A549 (cell line): ENCODE measurements at regions not wholly inside any gene's neighbourhood (a gene's known extent, or its start where the extent isn't known, plus 50 kb on each side); places are given as distances from the start of the nearest gene placed in this dataset.
"Not testable (repeated sequence)": the region's sequence is repeated elsewhere in the genome, so short reads cannot be mapped to it uniquely, and the experiment has no call there.

ENCODE experiments used
- ATAC-seq, 2 experiments: fragments of 200-7000 bp in 1 of 2; fragments of >200 bp in 1 of 2; cut with Nextera tagmentation in 1 of 2; cut with Tn5 transposase in 1 of 2; 3 replicates each; pipeline versions ENCODE4 v1.8.0 to v1.9.1; 2018 to 2020; ENCODE audit warnings: mild to moderate bottlenecking in 1 of 2, moderate library complexity in 1 of 2
- CTCF ChIA-PET: fragments of 300-600 bp; sonication (Branson Sonifier 250); formaldehyde crosslinking; extraction: SDS; loops from one replicate; lab custom pipeline; 2021; ENCODE audit warnings: antibody characterized with exemption, inconsistent platforms; lab: Yijun Ruan, JAX
- POLR2A ChIA-PET: fragments of 350-600 bp; formaldehyde crosslinking; extraction: SDS; loops from one replicate; lab custom pipeline; 2021; ENCODE audit warnings: antibody characterized with exemption, inconsistent platforms; lab: Yijun Ruan, JAX
- DNase-seq, 2 experiments: peaks; one replicate each; pipeline versions ENCODE4 v3.0.0 to v3.0.0-alpha.2; 2011 to 2016; ENCODE audit warnings: low read depth in 1 of 2, low spot score in 1 of 2
- FAIRE-seq: peaks from 2 replicates; lab custom pipeline; 2011; peaks lifted over from hg19 to GRCh38; lab: Jason Lieb, UNC
- H3K27ac ChIP-seq, 2 experiments: fragments of >200 bp; sonication (Bioruptor Twin); formaldehyde crosslinking; 3 replicates each; pipeline ENCODE4 v1.5.1; 2016 to 2017
- H3K4me1 ChIP-seq: fragments of >200 bp; sonication (Bioruptor Twin); formaldehyde crosslinking; 3 replicates; pipeline ENCODE4 v1.6.1; 2016
- H3K4me2 ChIP-seq: fragments of >200 bp; sonication (Bioruptor Twin); formaldehyde crosslinking; 3 replicates; pipeline ENCODE4 v1.6.1; 2016
- H3K4me3 ChIP-seq: fragments of >200 bp; sonication (Bioruptor Twin); formaldehyde crosslinking; 3 replicates; pipeline ENCODE4 v1.5.1; 2016
- H3K9me3 ChIP-seq: fragments of >200 bp; sonication (Bioruptor Twin); formaldehyde crosslinking; 3 replicates; pipeline ENCODE4 v1.6.1; 2016
- BHLHE40 ChIP-seq: IDR thresholded peaks from 2 replicates; pipeline ENCODE4 v1.6.1; 2012; ENCODE audit warnings: low read depth, low read length, inconsistent platforms
- CBX2 ChIP-seq: fragments of 200-600 bp; sonication (generic); IDR thresholded peaks from 2 replicates; pipeline ENCODE4 v1.6.1; 2016; ENCODE audit warnings: low read depth, mild to moderate bottlenecking, borderline replicate concordance
- CBX8 ChIP-seq: fragments of 200-600 bp; sonication (generic); IDR thresholded peaks from 2 replicates; pipeline ENCODE4 v1.6.1; 2016
- CHD4 ChIP-seq: fragments of 200-600 bp; sonication (generic); IDR thresholded peaks from 2 replicates; pipeline ENCODE4 v1.6.1; 2016; ENCODE audit warnings: antibody characterized with exemption, mild to moderate bottlenecking, borderline replicate concordance
- FOSL2 ChIP-seq, 2 experiments: fragments of 450-650 bp in 1 of 2; fragments of >200 bp in 1 of 2; sonication (Bioruptor Twin) in 1 of 2; formaldehyde crosslinking; IDR thresholded peaks; 2 replicates each; pipeline versions ENCODE4 v1.5.0 to v1.6.1; 2016 to 2020; ENCODE audit warnings: mild to moderate bottlenecking in 1 of 2, moderate library complexity in 1 of 2
- HDAC2 ChIP-seq: fragments of 200-600 bp; sonication (generic); IDR thresholded peaks from 2 replicates; pipeline ENCODE4 v1.6.1; 2016
- HOXA7 ChIP-seq: fragments of 250-450 bp; sonication (Bioruptor Pico); IDR thresholded peaks from 2 replicates; pipeline ENCODE4 v1.5.0; 2020; ENCODE audit warnings: mild to moderate bottlenecking, moderate library complexity
- JUNB ChIP-seq: fragments of >200 bp; sonication (Bioruptor Twin); formaldehyde crosslinking; IDR thresholded peaks from 2 replicates; pipeline ENCODE4 v1.6.1; 2016
- KDM5A ChIP-seq: fragments of 200-600 bp; sonication (generic); IDR thresholded peaks from 2 replicates; pipeline ENCODE4 v1.6.1; 2016; ENCODE audit warnings: antibody characterized with exemption, mild to moderate bottlenecking
- MAFK ChIP-seq: fragments of 450-650 bp; IDR thresholded peaks from 2 replicates; pipeline ENCODE4 v1.6.1; 2014; ENCODE audit not compliant: partially characterized antibody
- MAZ ChIP-seq: fragments of 150-350 bp; IDR thresholded peaks from 2 replicates; pipeline ENCODE4 v1.6.1; 2014; ENCODE audit warnings: antibody characterized with exemption, low read depth, low read length, borderline replicate concordance
- PHF8 ChIP-seq: fragments of 200-600 bp; sonication (generic); IDR thresholded peaks from 2 replicates; pipeline ENCODE4 v1.6.1; 2016; ENCODE audit warnings: low read depth, mild to moderate bottlenecking, antibody characterized with exemption, moderate library complexity, borderline replicate concordance
- POLR2A ChIP-seq: IDR thresholded peaks from 2 replicates; pipeline ENCODE4 v1.6.1; 2012; ENCODE audit warnings: mild to moderate bottlenecking, low read length
- RARB ChIP-seq: fragments of 250-450 bp; sonication (Bioruptor Pico); IDR thresholded peaks from 2 replicates; pipeline ENCODE4 v1.8.0; 2021; ENCODE audit warnings: mild to moderate bottlenecking, moderate library complexity
- SMC3 ChIP-seq: fragments of >200 bp; sonication (Bioruptor Twin); formaldehyde crosslinking; IDR thresholded peaks from 3 replicates; pipeline ENCODE4 v1.6.1; 2018; ENCODE audit warnings: inconsistent platforms
- TFCP2L1 ChIP-seq: fragments of 250-450 bp; sonication (Bioruptor Pico); IDR thresholded peaks from 2 replicates; pipeline ENCODE4 v1.5.0; 2021; ENCODE audit warnings: mild to moderate bottlenecking
- ZC3H11A ChIP-seq: fragments of 450-650 bp; IDR thresholded peaks from 2 replicates; pipeline ENCODE4 v1.6.1; 2014; ENCODE audit warnings: antibody characterized with exemption, mild to moderate bottlenecking
- WGBS: methylation state at CpG from one replicate; pipeline ENCODE4 v1.1.6; 2017; ENCODE audit errors: missing lambda C conversion rate; 5-methylcytosine and 5-hydroxymethylcytosine counted together
- TF ChIP-seq, protein P1 (sequence below): IDR thresholded peaks from 2 replicates; pipeline ENCODE4 v1.6.1; 2012
- TF ChIP-seq, protein P2 (sequence below): fragments of >200 bp; sonication (Bioruptor Twin); formaldehyde crosslinking; IDR thresholded peaks from 2 replicates; pipeline ENCODE4 v1.6.1; 2016
- TF ChIP-seq, protein P3 (sequence below): IDR thresholded peaks from 2 replicates; pipeline ENCODE4 v1.6.1; 2012
- TF ChIP-seq, protein P4 (sequence below): fragments of >200 bp; sonication (Bioruptor Twin); formaldehyde crosslinking; IDR thresholded peaks from 3 replicates; pipeline ENCODE4 v1.5.1; 2016

DNA sequence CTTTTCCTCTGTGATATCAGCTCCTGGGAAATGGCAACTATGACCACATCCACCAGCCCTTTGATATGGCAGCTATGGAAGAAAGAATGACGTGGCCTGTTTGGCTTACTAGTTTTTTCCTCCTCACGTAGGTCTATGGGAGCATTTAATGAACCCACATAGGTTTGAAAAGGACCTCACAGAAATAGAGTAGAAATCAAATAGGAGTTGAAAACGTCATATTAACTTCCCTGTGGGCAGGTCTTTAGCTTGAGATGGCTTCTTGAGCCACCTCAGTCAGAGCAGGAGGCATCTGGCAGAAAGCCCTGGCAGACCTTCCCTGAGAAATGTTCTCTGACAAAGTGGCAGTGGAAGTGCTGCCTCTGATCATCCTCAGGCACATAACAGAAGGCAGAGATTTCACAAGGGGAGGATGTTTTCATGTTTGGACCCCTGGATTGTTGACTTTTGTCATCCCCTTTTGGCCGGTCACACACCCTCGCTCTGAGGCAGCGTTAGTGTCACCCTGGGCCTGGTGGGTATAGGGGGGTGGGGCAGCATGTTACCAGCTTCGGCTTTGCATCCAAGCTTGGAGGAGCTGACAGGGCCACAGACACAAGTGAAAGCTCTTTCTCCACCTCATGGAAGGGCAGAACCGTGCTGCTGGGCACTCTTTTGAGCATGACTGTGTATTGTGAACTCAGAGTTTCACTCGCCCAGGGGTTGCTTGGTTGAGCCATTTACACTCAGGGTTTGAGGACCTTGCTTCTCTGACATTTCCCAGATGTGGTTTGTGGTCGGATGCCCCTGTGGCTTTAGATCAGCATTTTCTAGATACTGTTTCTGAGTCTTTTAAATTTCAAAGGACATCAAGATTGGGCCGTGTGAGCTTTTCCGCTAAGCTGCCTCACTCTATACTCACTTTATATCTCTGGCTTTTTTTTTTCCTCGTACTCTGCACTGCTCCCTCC lies 184.2 kb downstream of the STK31 start:
- WGBS: 67% methylated on average over 12 of the region's 13 CpGs
- H3K9me3 ChIP-seq: no peaks in the 10 kb centered on the region
- no peak overlapping the region for H3K4me2 ChIP-seq
- DNase-seq (no peak), ATAC-seq (no peak), FAIRE-seq (no peak)
- TF ChIP-seq TFCP2L1 (CRISPR knock-in tag) (no peak), KDM5A (no peak), CBX2 (no peak), JUNB (no peak)
- TF ChIP-seq, protein P1, sequence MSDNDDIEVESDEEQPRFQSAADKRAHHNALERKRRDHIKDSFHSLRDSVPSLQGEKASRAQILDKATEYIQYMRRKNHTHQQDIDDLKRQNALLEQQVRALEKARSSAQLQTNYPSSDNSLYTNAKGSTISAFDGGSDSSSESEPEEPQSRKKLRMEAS: no peak
- CTCF ChIA-PET: interaction anchor here (0.9 to 1.0 kb wide), 2 partner anchors 10 to 31 kb away, joined by 3 to 4 read pairs; no protein-coding TSS in a partner anchor
- no peak overlapping the region for H3K27ac ChIP-seq
- no peak overlapping the region for H3K4me3 ChIP-seq
- POLR2A ChIA-PET: no interaction called here
- H3K4me1 ChIP-seq: peaks cover 9% of the 10 kb centered on the region; the same call in 1 of the 3 replicates

DNA sequence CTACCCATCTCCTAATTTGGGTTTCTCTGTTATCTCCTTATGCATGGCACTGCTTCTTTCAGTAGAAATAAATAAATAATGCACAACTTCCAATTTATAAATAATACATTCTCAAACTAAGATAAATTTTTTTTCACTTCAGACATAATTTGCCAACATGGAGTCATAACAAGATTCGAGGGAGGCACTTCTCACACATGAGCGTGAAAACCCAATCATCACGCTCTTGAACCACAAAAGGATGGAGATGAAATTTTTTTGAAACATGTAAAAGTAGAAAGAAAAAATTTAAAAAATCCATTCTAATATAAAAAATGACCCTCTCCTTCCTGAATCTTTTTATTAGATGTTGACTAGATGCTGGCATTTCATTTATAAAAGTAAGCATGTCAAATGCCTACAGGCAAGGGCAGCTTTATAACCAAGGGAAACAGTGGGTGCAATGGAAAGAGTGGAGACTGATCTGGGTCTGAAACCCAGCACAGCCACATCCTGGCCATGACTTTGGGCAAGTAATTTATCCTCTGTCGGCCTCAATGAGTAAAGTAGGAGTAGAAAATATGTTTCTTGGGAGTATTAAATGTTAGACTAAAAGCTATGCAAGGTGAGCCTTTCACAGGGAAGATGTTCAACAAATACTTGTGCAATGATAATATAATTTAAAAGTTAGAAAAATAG lies 185.0 kb downstream of the STK31 start:
- Histone ChIP-seq H3K4me2 (peak overlapping the region; percentile 46; the same call in 1 of the 3 replicates), H3K4me3 (no peak overlapping the region), H3K9me3 (no peaks in the 10 kb centered on the region), H3K4me1 (peaks cover 9% of the 10 kb centered on the region; the same call in 1 of the 3 replicates), H3K27ac (peak overlapping the region in 1 of 2 experiments; percentile 21; a peak in 1 of 6 replicates)
- TF ChIP-seq POLR2A: no peak
- TF ChIP-seq, protein P2, sequence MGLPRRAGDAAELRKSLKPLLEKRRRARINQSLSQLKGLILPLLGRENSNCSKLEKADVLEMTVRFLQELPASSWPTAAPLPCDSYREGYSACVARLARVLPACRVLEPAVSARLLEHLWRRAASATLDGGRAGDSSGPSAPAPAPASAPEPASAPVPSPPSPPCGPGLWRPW: no peak
- TF ChIP-seq BHLHE40: no peak
- no peak for FAIRE-seq
- ChIA-PET CTCF (no interaction called here), POLR2A (no interaction called here)
- WGBS: 89% methylated on average over 4 of the region's 4 CpGs
- ATAC-seq: no peak
- no peak for DNase-seq

DNA sequence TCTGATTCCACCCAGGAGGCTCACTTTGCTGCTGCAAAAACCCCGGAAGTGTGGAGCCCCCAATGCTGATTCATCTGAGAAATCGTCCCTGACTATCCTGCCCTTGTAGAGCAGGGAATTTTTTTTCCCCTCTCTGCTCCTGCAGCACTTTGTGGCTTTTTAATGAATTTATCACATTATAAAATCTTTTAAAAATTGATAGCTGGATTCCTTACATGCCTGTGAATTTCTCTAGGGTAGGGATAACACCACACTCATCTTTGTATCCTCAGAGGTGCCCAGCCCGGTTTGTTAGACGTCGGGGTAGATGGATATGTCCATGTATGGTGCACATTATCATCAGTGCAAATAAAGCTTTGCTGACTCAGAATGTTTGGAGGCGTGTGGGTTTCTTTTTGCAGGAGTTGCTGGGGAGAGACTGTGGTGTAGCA lies 185.7 kb downstream of the STK31 start:
- WGBS: 2% methylated on average over 6 of the region's 6 CpGs
- ATAC-seq (peak; percentile 52 to 79; a peak in 3 of 6 replicates), FAIRE-seq (no peak), DNase-seq (peak in 1 of 2 experiments; percentile 48)
- TF ChIP-seq FOSL2 (IDR thresholded peaks at IDR 0.05) (no peak), FOSL2 (CRISPR knock-in tag; IDR thresholded peaks at IDR 0.05) (no peak), MAFK (peak; percentile 62), CHD4 (no peak)
- Histone ChIP-seq H3K4me3 (no peak overlapping the region), H3K27ac (peak overlapping the region in 1 of 2 experiments; percentile 21; a peak in 1 of 6 replicates), H3K9me3 (no peaks in the 10 kb centered on the region), H3K4me1 (peaks cover 9% of the 10 kb centered on the region; the same call in 1 of the 3 replicates), H3K4me2 (peak overlapping the region; percentile 46)
- CTCF ChIA-PET: no interaction called here
- POLR2A ChIA-PET: no interaction called here

DNA sequence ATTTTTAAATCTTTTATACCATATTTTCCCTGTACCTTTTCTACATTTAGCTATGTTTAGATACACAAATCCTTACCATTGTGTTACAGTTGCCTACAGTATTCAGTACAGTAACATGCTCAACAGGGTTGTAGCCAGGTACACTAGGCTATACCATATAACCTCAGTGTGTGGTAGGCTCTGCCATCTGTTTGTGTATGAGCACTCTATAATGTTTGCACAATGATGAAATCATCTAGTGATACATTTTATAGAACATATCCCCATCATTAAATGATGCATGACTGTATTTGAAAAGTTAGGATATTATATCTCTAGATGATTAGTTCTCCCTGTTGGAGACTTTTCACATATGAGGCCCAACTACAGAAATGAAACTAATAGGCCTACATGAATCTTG lies 188.6 kb downstream of the STK31 start:
- no peak for FAIRE-seq
- TF ChIP-seq HOXA7 (no peak), SMC3 (no peak), MAZ (no peak), HDAC2 (no peak), PHF8 (no peak), CBX8 (no peak), CHD4 (no peak), ZC3H11A (no peak), RARB (CRISPR knock-in tag) (no peak), KDM5A (no peak), TFCP2L1 (CRISPR knock-in tag) (no peak)
- TF ChIP-seq, protein P3, sequence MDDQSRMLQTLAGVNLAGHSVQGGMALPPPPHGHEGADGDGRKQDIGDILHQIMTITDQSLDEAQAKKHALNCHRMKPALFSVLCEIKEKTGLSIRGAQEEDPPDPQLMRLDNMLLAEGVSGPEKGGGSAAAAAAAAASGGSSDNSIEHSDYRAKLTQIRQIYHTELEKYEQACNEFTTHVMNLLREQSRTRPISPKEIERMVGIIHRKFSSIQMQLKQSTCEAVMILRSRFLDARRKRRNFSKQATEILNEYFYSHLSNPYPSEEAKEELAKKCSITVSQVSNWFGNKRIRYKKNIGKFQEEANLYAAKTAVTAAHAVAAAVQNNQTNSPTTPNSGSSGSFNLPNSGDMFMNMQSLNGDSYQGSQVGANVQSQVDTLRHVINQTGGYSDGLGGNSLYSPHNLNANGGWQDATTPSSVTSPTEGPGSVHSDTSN: no peak
- TF ChIP-seq, protein P4, sequence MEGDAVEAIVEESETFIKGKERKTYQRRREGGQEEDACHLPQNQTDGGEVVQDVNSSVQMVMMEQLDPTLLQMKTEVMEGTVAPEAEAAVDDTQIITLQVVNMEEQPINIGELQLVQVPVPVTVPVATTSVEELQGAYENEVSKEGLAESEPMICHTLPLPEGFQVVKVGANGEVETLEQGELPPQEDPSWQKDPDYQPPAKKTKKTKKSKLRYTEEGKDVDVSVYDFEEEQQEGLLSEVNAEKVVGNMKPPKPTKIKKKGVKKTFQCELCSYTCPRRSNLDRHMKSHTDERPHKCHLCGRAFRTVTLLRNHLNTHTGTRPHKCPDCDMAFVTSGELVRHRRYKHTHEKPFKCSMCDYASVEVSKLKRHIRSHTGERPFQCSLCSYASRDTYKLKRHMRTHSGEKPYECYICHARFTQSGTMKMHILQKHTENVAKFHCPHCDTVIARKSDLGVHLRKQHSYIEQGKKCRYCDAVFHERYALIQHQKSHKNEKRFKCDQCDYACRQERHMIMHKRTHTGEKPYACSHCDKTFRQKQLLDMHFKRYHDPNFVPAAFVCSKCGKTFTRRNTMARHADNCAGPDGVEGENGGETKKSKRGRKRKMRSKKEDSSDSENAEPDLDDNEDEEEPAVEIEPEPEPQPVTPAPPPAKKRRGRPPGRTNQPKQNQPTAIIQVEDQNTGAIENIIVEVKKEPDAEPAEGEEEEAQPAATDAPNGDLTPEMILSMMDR: no peak
- TF ChIP-seq, all 56 proteins: peak for 0
- ATAC-seq (no peak), DNase-seq (no peak)
- Histone ChIP-seq H3K4me2 (no peak overlapping the region), H3K4me1 (peaks cover 9% of the 10 kb centered on the region; the same call in 1 of the 3 replicates), H3K4me3 (no peak overlapping the region), H3K9me3 (no peaks in the 10 kb centered on the region), H3K27ac (no peak overlapping the region)
- POLR2A ChIA-PET: no interaction called here
- CTCF ChIA-PET: no interaction called here

DNA sequence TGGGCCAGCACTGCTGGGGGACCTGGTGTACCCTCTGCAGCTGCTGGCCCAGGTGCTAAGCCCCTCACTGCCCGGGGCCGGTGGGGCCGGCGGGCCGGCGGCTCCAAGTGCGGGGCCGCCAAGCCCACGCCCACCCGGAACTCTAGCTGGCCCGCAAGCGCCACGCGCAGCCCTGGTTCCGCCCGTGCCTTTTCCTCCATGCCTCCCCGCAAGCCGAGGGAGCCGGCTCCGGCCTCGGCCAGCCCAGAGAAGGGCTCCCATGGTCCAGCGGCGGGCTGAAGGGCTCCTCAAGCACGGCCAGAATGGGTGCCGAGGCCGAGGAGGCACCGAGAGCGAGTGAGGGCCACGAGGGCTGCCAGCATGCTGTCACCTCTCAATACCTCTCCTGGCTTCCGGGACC lies 194.9 kb downstream of the STK31 start:
- H3K4me1 ChIP-seq, DNase-seq, ATAC-seq, H3K27ac ChIP-seq, H3K4me2 ChIP-seq, H3K9me3 ChIP-seq, POLR2A ChIA-PET, FAIRE-seq, H3K4me3 ChIP-seq, CTCF ChIA-PET: not testable (repeated sequence)
- 70% methylated on average over 19 of the region's 30 CpGs for WGBS
